ENCODE measurements at regions not wholly inside any gene's neighbourhood (a gene's known extent, or its start where the extent isn't known, plus 50 kb on each side); places are given as distances from the start of the nearest gene placed in this dataset.

GRCh38 chrX:96004386-96004785 lies 680.3 kb upstream of the DIAPH2 start:
- Mint-ChIP-seq H3K27ac (ENCODE audit: unreplicated experiment) (no peak overlapping the region), H3K4me1 (ENCODE audit: low read depth, unreplicated experiment) (no peaks in the 10 kb centered on the region)

GRCh38 chrX:96006281-96006680 lies 678.4 kb upstream of the DIAPH2 start:
- Mint-ChIP-seq H3K4me1 (ENCODE audit: low read depth, unreplicated experiment) (no peaks in the 10 kb centered on the region), H3K4me3 (ENCODE audit: unreplicated experiment) (no peak overlapping the region)
- TF ChIP-seq CTCF (IDR thresholded peaks at IDR 0.05; ENCODE audit: partially characterized antibody, unreplicated experiment): no peak

More at GRCh38 chrX:96004386-96004785, 680.3 kb upstream of the DIAPH2 start:
- no peak for DNase-seq
- peaks cover 1% of the 10 kb centered on the region for H3K27me3 Mint-ChIP-seq (ENCODE audit: unreplicated experiment)
- no peak overlapping the region for H3K4me3 Mint-ChIP-seq (ENCODE audit: unreplicated experiment)
- no peak for TF ChIP-seq CTCF (IDR thresholded peaks at IDR 0.05; ENCODE audit: partially characterized antibody, unreplicated experiment)
- H3K9me3 Mint-ChIP-seq (ENCODE audit: unreplicated experiment): no peaks in the 10 kb centered on the region
- no peaks in the 10 kb centered on the region for H3K36me3 Mint-ChIP-seq (ENCODE audit: unreplicated experiment)

GRCh38 chrX:96027407-96027806 lies 657.2 kb upstream of the DIAPH2 start:
- H3K4me1 Mint-ChIP-seq (ENCODE audit: low read depth, unreplicated experiment): no peaks in the 10 kb centered on the region
- H3K27me3 Mint-ChIP-seq (ENCODE audit: unreplicated experiment): peaks cover 3% of the 10 kb centered on the region
- H3K4me3 Mint-ChIP-seq (ENCODE audit: unreplicated experiment): no peak overlapping the region
- TF ChIP-seq CTCF (IDR thresholded peaks at IDR 0.05; ENCODE audit: partially characterized antibody, unreplicated experiment): no peak
- DNase-seq: no peak
- H3K36me3 Mint-ChIP-seq (ENCODE audit: unreplicated experiment): no peaks in the 10 kb centered on the region
- no peaks in the 10 kb centered on the region for H3K9me3 Mint-ChIP-seq (ENCODE audit: unreplicated experiment)
- H3K27ac Mint-ChIP-seq (ENCODE audit: unreplicated experiment): no peak overlapping the region

More at GRCh38 chrX:96006281-96006680, 678.4 kb upstream of the DIAPH2 start:
- Mint-ChIP-seq H3K27me3 (ENCODE audit: unreplicated experiment) (peaks cover 1% of the 10 kb centered on the region), H3K9me3 (ENCODE audit: unreplicated experiment) (no peaks in the 10 kb centered on the region), H3K36me3 (ENCODE audit: unreplicated experiment) (no peaks in the 10 kb centered on the region), H3K27ac (ENCODE audit: unreplicated experiment) (no peak overlapping the region)
- no peak for DNase-seq

- Mint-ChIP-seq H3K36me3 (ENCODE audit: unreplicated experiment) (no peaks in the 10 kb centered on the region), H3K27me3 (ENCODE audit: unreplicated experiment) (no peaks in the 10 kb centered on the region), H3K4me1 (ENCODE audit: low read depth, unreplicated experiment) (no peaks in the 10 kb centered on the region), H3K9me3 (ENCODE audit: unreplicated experiment) (no peaks in the 10 kb centered on the region), H3K27ac (ENCODE audit: unreplicated experiment) (no peak overlapping the region), H3K4me3 (ENCODE audit: unreplicated experiment) (no peak overlapping the region)
- no peak for TF ChIP-seq CTCF (IDR thresholded peaks at IDR 0.05; ENCODE audit: partially characterized antibody, unreplicated experiment)
- DNase-seq: no peak
Observed at GRCh38 chrX:96052078-96052477, 632.6 kb upstream of the DIAPH2 start.

GRCh38 chrX:96081891-96082290 lies 602.8 kb upstream of the DIAPH2 start:
- DNase-seq: no peak
- no peak for TF ChIP-seq CTCF (IDR thresholded peaks at IDR 0.05; ENCODE audit: partially characterized antibody, unreplicated experiment)
- no peak overlapping the region for H3K27ac Mint-ChIP-seq (ENCODE audit: unreplicated experiment)
- no peaks in the 10 kb centered on the region for H3K36me3 Mint-ChIP-seq (ENCODE audit: unreplicated experiment)
- H3K4me1 Mint-ChIP-seq (ENCODE audit: low read depth, unreplicated experiment): no peaks in the 10 kb centered on the region
- H3K9me3 Mint-ChIP-seq (ENCODE audit: unreplicated experiment): no peaks in the 10 kb centered on the region
- H3K27me3 Mint-ChIP-seq (ENCODE audit: unreplicated experiment): no peaks in the 10 kb centered on the region
- H3K4me3 Mint-ChIP-seq (ENCODE audit: unreplicated experiment): no peak overlapping the region

Data from glutamatergic neuron (in vitro differentiated cells).